ENCODE measurements at regions not wholly inside any gene's neighbourhood (a gene's known extent, or its start where the extent isn't known, plus 50 kb on each side); places are given as distances from the start of the nearest gene placed in this dataset.

DNA sequence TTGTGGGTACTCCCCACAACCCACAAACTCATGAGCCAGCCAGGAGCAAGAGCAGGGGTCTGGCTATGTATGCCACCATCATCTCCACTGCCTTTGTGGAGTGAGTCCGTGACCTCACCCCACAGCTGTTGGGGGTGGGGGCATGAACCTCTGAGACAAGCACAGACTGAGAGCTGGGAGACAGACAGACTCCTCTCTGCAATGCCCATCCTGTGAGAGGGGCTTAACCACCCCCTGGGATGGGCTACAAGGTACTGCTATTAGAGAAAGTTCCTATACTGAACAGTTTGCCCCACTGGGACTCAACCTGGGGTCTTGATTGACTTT is 84.5 kb downstream of the PITPNM2 start:
- TF ChIP-seq, protein P1, sequence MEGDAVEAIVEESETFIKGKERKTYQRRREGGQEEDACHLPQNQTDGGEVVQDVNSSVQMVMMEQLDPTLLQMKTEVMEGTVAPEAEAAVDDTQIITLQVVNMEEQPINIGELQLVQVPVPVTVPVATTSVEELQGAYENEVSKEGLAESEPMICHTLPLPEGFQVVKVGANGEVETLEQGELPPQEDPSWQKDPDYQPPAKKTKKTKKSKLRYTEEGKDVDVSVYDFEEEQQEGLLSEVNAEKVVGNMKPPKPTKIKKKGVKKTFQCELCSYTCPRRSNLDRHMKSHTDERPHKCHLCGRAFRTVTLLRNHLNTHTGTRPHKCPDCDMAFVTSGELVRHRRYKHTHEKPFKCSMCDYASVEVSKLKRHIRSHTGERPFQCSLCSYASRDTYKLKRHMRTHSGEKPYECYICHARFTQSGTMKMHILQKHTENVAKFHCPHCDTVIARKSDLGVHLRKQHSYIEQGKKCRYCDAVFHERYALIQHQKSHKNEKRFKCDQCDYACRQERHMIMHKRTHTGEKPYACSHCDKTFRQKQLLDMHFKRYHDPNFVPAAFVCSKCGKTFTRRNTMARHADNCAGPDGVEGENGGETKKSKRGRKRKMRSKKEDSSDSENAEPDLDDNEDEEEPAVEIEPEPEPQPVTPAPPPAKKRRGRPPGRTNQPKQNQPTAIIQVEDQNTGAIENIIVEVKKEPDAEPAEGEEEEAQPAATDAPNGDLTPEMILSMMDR (IDR thresholded peaks at IDR 0.05), result no peak
- TF ChIP-seq POLR2A (IDR thresholded peaks at IDR 0.05), result no peak

All from upper lobe of left lung (tissue), 4 donors.